Ascending aorta (tissue), 2 donors: ENCODE measurements at regions not wholly inside any gene's neighbourhood (a gene's known extent, or its start where the extent isn't known, plus 50 kb on each side); places are given as distances from the start of the nearest gene placed in this dataset.

Source experiments
- DNase-seq, 2 donors: peaks; one replicate each; pipeline ENCODE4 v3.0.0-alpha.2; 2019; ENCODE audit warnings: low spot score in 2 of 2
- H3K27ac ChIP-seq, 2 donors: fragments of 200-600 bp; sonication (generic); one replicate each; pipeline ENCODE4 v1.5.1; 2016 to 2017; ENCODE audit warnings: mild to moderate bottlenecking in 1 of 2
- H3K27me3 ChIP-seq: fragments of 200-600 bp; sonication (generic); one replicate; pipeline ENCODE4 v1.5.1; 2017
- H3K36me3 ChIP-seq, 2 donors: fragments of 200-600 bp; sonication (generic); one replicate each; pipeline ENCODE4 v1.5.1; 2016
- H3K4me1 ChIP-seq, 2 donors: fragments of 200-600 bp; sonication (generic); one replicate each; pipeline ENCODE4 v1.5.1; 2016 to 2017; ENCODE audit warnings: mild to moderate bottlenecking in 1 of 2
- H3K4me3 ChIP-seq, 2 donors: fragments of 200-600 bp; sonication (generic); one replicate each; pipeline ENCODE4 v1.5.1; 2016 to 2017; ENCODE audit warnings: mild to moderate bottlenecking in 1 of 2
- H3K9me3 ChIP-seq, 2 donors: fragments of 200-600 bp; sonication (generic); one replicate each; pipeline ENCODE4 v1.5.1; 2016
- CTCF ChIP-seq, 3 experiments: fragments of 200-600 bp in 2 of 3; fragments of 450-650 bp in 1 of 3; sonication (generic) in 2 of 3; IDR thresholded peaks; one replicate each; pipeline ENCODE4 v1.5.1; 2016 to 2019; ENCODE audit warnings: antibody characterized with exemption in 3 of 3, mild to moderate bottlenecking in 1 of 3, moderate library complexity in 1 of 3
- intact Hi-C: fragments of 100-400 bp; cut with DNase I; formaldehyde crosslinking; loops from one replicate; pipeline ENCODE4 v1.15.1; 2023

DNA sequence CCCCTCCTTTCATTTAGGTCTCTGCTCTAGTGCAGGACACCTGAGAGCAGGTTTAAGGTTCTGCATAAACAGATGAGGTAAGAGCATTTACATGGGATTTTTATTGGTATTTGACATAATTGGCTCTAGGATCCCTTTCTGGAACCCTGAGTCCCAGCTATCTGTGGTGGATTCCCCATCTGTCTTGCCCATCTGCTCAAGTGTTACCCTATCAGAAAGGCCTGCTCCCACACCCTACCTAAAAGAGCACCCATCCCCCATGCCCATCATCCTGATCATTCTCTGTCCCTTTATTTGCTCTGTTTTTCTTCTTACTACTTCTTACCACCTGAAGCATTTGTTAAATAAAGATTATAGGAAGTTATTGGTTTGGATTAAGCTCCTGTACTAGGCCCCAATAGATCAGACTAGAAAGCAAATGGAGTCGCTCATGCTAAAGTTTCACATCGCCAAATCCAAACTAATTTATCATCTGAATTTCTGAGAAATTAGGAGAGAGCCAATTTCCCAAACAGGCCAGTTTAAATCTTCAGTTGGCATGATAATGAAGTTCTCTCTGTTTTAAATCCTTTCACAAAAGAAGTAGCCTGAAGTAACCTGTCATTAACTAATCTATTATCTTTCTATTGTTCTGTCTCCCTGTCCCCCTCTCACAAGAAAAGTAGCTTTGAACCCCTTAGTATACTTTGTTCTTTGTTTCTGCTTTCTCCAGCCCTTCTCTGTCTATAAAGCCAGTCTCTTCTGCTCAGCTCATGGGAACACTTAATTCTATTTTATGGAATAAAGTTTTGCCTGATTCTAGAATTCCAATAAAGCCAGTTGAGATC lies 178.6 kb downstream of the ZNF674 start:
- H3K36me3 ChIP-seq = no peaks in the 10 kb centered on the region
- H3K4me3 ChIP-seq = no peak overlapping the region
- DNase-seq = no peak
- intact Hi-C loops = no loop called here
- no peaks in the 10 kb centered on the region for H3K27me3 ChIP-seq
- H3K4me1 ChIP-seq = no peaks in the 10 kb centered on the region
- no peaks in the 10 kb centered on the region for H3K9me3 ChIP-seq
- no peak overlapping the region for H3K27ac ChIP-seq
- TF ChIP-seq CTCF (IDR thresholded peaks at IDR 0.05) = no peak

DNA sequence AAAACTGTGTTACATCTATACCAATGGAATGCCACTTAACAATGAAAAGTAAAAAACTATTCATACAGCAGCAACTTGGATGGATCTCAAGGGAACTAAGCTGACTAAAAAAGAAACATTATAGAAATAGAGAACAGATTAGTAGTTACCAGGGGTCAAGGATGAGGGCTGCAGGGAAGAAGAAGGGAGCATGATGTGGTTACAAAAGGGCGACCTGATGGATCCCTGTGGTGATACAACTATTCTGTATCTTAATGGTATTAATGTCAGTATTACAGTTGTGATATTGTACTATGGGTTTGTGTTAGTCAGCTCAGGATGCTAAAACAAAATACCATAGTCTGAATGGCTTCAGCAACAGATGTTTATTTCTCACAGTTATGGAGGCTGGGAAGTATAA lies 190.7 kb downstream of the ZNF674 start:
- no peak overlapping the region for H3K4me3 ChIP-seq
- H3K4me1 ChIP-seq = no peaks in the 10 kb centered on the region
- no peaks in the 10 kb centered on the region for H3K36me3 ChIP-seq
- no peak overlapping the region for H3K27ac ChIP-seq
- H3K9me3 ChIP-seq = peaks cover 5 to 6% of the 10 kb centered on the region in 2 donors
- intact Hi-C loops = no loop called here
- no peak for TF ChIP-seq CTCF (IDR thresholded peaks at IDR 0.05)
- no peaks in the 10 kb centered on the region for H3K27me3 ChIP-seq
- DNase-seq = no peak

GRCh38 chrX:46341767-46342322 lies 203.4 kb downstream of the ZNF674 start:
- intact Hi-C loops = no loop called here
- no peak overlapping the region for H3K4me3 ChIP-seq
- H3K4me1 ChIP-seq = no peaks in the 10 kb centered on the region
- H3K27me3 ChIP-seq = no peaks in the 10 kb centered on the region
- TF ChIP-seq CTCF (IDR thresholded peaks at IDR 0.05) = no peak
- H3K27ac ChIP-seq = no peak overlapping the region
- H3K36me3 ChIP-seq = no peaks in the 10 kb centered on the region
- no peak for DNase-seq
- H3K9me3 ChIP-seq = no peaks in the 10 kb centered on the region

- Histone ChIP-seq H3K36me3 (no peaks in the 10 kb centered on the region), H3K27ac (no peak overlapping the region), H3K27me3 (no peaks in the 10 kb centered on the region), H3K4me3 (no peak overlapping the region), H3K4me1 (no peaks in the 10 kb centered on the region), H3K9me3 (no peaks in the 10 kb centered on the region)
- DNase-seq = no peak
- intact Hi-C loops = no loop called here
- no peak for TF ChIP-seq CTCF (IDR thresholded peaks at IDR 0.05)
Measured at GRCh38 chrX:46340696-46341095, 204.5 kb downstream of the ZNF674 start.

DNA sequence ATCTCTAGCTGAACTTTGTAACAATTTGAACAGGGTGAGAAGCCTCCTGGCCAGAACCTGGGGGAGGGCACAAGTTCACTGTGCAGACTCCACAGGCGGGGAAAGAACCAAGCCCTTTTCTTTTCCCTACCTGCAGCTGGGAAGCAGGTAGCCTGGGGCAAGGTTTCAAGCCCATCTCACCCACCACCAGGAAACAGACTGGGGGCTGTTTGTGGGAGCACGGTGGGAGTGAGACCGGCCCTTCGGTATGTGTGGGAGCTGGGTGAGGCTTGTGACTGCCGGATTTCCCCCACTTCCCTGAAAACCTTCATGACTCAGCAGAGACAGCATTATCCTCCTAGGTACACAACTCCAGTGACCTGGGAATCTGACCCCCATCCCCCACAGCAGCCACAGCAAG lies 211.7 kb downstream of the ZNF674 start:
- no peaks in the 10 kb centered on the region for H3K36me3 ChIP-seq
- H3K27ac ChIP-seq = no peak overlapping the region
- H3K9me3 ChIP-seq = no peaks in the 10 kb centered on the region
- H3K4me1 ChIP-seq = no peaks in the 10 kb centered on the region
- TF ChIP-seq CTCF (IDR thresholded peaks at IDR 0.05) = no peak
- H3K27me3 ChIP-seq = no peaks in the 10 kb centered on the region
- intact Hi-C loops = no loop called here
- no peak overlapping the region for H3K4me3 ChIP-seq
- DNase-seq = no peak
